SK-N-SH (cell line): ENCODE measurements at regions not wholly inside any gene's neighbourhood (a gene's known extent, or its start where the extent isn't known, plus 50 kb on each side); places are given as distances from the start of the nearest gene placed in this dataset.
"Not testable (repeated sequence)": the region's sequence is repeated elsewhere in the genome, so short reads cannot be mapped to it uniquely, and the experiment has no call there.

ENCODE experiments used
- CTCF ChIA-PET: fragments of 300-600, 350-600 bp; formaldehyde crosslinking; extraction: SDS; loops from one replicate; lab custom pipeline; 2021; lab: Yijun Ruan, JAX
- POLR2A ChIA-PET: fragments of 350-600 bp; sonication (Branson Sonifier 250); formaldehyde crosslinking; extraction: SDS; loops from one replicate; lab custom pipeline; 2020; ENCODE audit warnings: antibody characterized with exemption, inconsistent platforms; lab: Yijun Ruan, JAX
- DNase-seq: peaks from one replicate; pipeline ENCODE4 v3.0.0; 2012
- H2AFZ ChIP-seq: fragments of 200-600 bp; sonication (generic); 2 replicates; pipeline ENCODE4 v1.8.1; 2016; ENCODE audit warnings: antibody characterized with exemption, mild to moderate bottlenecking, low read depth
- H3F3A ChIP-seq: fragments of 200-600 bp; sonication (generic); replicated peaks from 2 replicates; pipeline ENCODE3; 2016; ENCODE audit warnings: antibody characterized with exemption, mild to moderate bottlenecking; ENCODE audit not compliant: insufficient read depth
- H3K27ac ChIP-seq, 2 experiments: fragments of 200-500 bp in 1 of 2; fragments of 200-600 bp in 1 of 2; sonication (Bioruptor generic) in 1 of 2; sonication (generic), shearing (Covaris generic) in 1 of 2; 2 replicates each; pipeline versions ENCODE4 v1.5.1 to v1.6.1; 2014 to 2016; ENCODE audit warnings: low read depth in 2 of 2, inconsistent platforms in 1 of 2, low read length in 1 of 2, mild to moderate bottlenecking in 1 of 2, mixed read lengths in 1 of 2
- H3K27me3 ChIP-seq: fragments of 200-600 bp; sonication (generic), shearing (Covaris generic); 2 replicates; pipeline ENCODE4 v1.6.1; 2016; ENCODE audit warnings: mixed run types; ENCODE audit not compliant: insufficient read depth
- H3K36me3 ChIP-seq, 2 experiments: fragments of 200-500 bp in 1 of 2; fragments of 200-600 bp in 1 of 2; sonication (Bioruptor generic) in 1 of 2; sonication (generic) in 1 of 2; replicated peaks in 1 of 2; 2 replicates each; pipeline versions ENCODE3 to v1.5.1; 2014 to 2016; ENCODE audit warnings: low read length in 1 of 2, mild to moderate bottlenecking in 1 of 2; ENCODE audit not compliant: insufficient read depth in 2 of 2, control insufficient read depth in 1 of 2
- H3K4me1 ChIP-seq, 2 experiments: fragments of 200-500 bp in 1 of 2; fragments of 200-600 bp in 1 of 2; sonication (Bioruptor generic) in 1 of 2; sonication (generic), shearing (Covaris generic) in 1 of 2; 2 replicates each; pipeline versions ENCODE4 v1.5.1 to v1.6.1; 2014 to 2016; ENCODE audit warnings: low read depth in 1 of 2, low read length in 1 of 2, mixed run types in 1 of 2; ENCODE audit not compliant: insufficient read depth in 2 of 2, control insufficient read depth in 1 of 2
- H3K4me2 ChIP-seq: fragments of 200-600 bp; sonication (generic), shearing (Covaris generic); 2 replicates; pipeline ENCODE4 v1.6.1; 2017; ENCODE audit warnings: mixed run types
- H3K4me3 ChIP-seq, 2 experiments: fragments of 200-500 bp in 1 of 2; fragments of 200-600 bp in 1 of 2; sonication (Bioruptor generic) in 1 of 2; sonication (generic), shearing (Covaris generic) in 1 of 2; 2 replicates each; pipeline versions ENCODE4 v1.5.1 to v1.8.1; 2014 to 2016; ENCODE audit warnings: low read depth in 2 of 2, inconsistent platforms in 1 of 2, low read length in 1 of 2, mild to moderate bottlenecking in 1 of 2, mixed read lengths in 1 of 2, moderate library complexity in 1 of 2
- H3K79me2 ChIP-seq: fragments of 200-600 bp; sonication (generic); 2 replicates; pipeline ENCODE4 v1.8.1; 2017; ENCODE audit warnings: mild to moderate bottlenecking; ENCODE audit not compliant: insufficient read depth
- H3K9ac ChIP-seq: fragments of 200-600 bp; sonication (generic); 2 replicates; pipeline ENCODE4 v1.6.1; 2017; ENCODE audit warnings: mixed run types
- H3K9me2 ChIP-seq: fragments of 200-600 bp; sonication (generic); 2 replicates; pipeline ENCODE4 v1.6.1; 2017; ENCODE audit warnings: mixed run types
- H3K9me3 ChIP-seq: fragments of 200-600 bp; sonication (generic); 2 replicates; pipeline ENCODE4 v1.6.1; 2017; ENCODE audit warnings: mixed run types, mild to moderate bottlenecking, moderate library complexity
- H4K20me1 ChIP-seq: fragments of 200-600 bp; sonication (generic); 2 replicates; pipeline ENCODE4 v1.6.1; 2017; ENCODE audit warnings: mild to moderate bottlenecking, mixed run types; ENCODE audit not compliant: insufficient read depth
- ELF1 ChIP-seq: IDR thresholded peaks from 2 replicates; pipeline ENCODE4 v1.4.0; 2012
- FOXM1 ChIP-seq: IDR thresholded peaks from 2 replicates; pipeline ENCODE4 v1.4.0; 2012; ENCODE audit warnings: low read depth, mild to moderate bottlenecking
- GATA2 ChIP-seq: sonication (generic); formaldehyde crosslinking; IDR thresholded peaks from 2 replicates; pipeline ENCODE4 v1.5.0; 2020; ENCODE audit warnings: mild to moderate bottlenecking, missing genetic modification reagents
- NFIC ChIP-seq: IDR thresholded peaks from 2 replicates; pipeline ENCODE4 v1.4.0; 2012; ENCODE audit warnings: borderline replicate concordance
- RAD21 ChIP-seq: IDR thresholded peaks from 2 replicates; pipeline ENCODE4 v1.6.1; 2012; ENCODE audit warnings: mild to moderate bottlenecking, low read length
- RFX5 ChIP-seq: IDR thresholded peaks from 2 replicates; pipeline ENCODE4 v1.6.1; 2012; ENCODE audit warnings: mild to moderate bottlenecking, improper control_type of control experiment, low read length
- SIN3A ChIP-seq: IDR thresholded peaks from 2 replicates; pipeline ENCODE4 v1.6.1; 2012; ENCODE audit warnings: low read depth, mild to moderate bottlenecking, low read length, moderate library complexity, borderline replicate concordance
- TCF12 ChIP-seq: IDR thresholded peaks from 2 replicates; pipeline ENCODE4 v1.4.0; 2012
- USF1 ChIP-seq: IDR thresholded peaks from 2 replicates; pipeline ENCODE4 v1.4.0; 2012; ENCODE audit warnings: low read depth, borderline replicate concordance
- WGBS: methylation state at CpG from one replicate; pipeline ENCODE4 v1.1.6; 2017; ENCODE audit warnings: low lambda C conversion rate; 5-methylcytosine and 5-hydroxymethylcytosine counted together

- no peaks in the 10 kb centered on the region for H3K36me3 ChIP-seq
- ChIA-PET CTCF (interaction anchor here (0.9 kb wide), 1 partner anchor 48 kb away, joined by 3 read pairs; no protein-coding TSS in a partner anchor), POLR2A (no interaction called here)
- H3K4me2 ChIP-seq = no peak overlapping the region
- H3K9me3 ChIP-seq = 0 out of 2 replicates have a peak, but pooled peaks cover 6% of the 10 kb centered on the region
- H3K9ac ChIP-seq = no peak overlapping the region
- no peak for DNase-seq
- no peaks in the 10 kb centered on the region for H3K4me1 ChIP-seq
- no peaks in the 10 kb centered on the region for H3K79me2 ChIP-seq
- H3F3A ChIP-seq = no peaks in the 10 kb centered on the region
- H3K27ac ChIP-seq = no peak overlapping the region
- WGBS = 86% methylated on average over 1 of the region's 1 CpG
- no peaks in the 10 kb centered on the region for H4K20me1 ChIP-seq
- no peak overlapping the region for H2AFZ ChIP-seq
- no peaks in the 10 kb centered on the region for H3K27me3 ChIP-seq
- no peak for TF ChIP-seq TCF12
- TF ChIP-seq USF1 = no peak
- TF ChIP-seq, all 33 proteins: peak for 0
- no peaks in the 10 kb centered on the region for H3K9me2 ChIP-seq
- H3K4me3 ChIP-seq = no peak overlapping the region
Observed at GRCh38 chr7:91750091-91750490, 130.4 kb downstream of the MTERF1 start.

- Histone ChIP-seq H3K79me2 (no peaks in the 10 kb centered on the region), H4K20me1 (no peaks in the 10 kb centered on the region)
- DNase-seq = no peak
- TF ChIP-seq SIN3A (no peak), FOXM1 (no peak), RFX5 (no peak), ELF1 (no peak), RAD21 (no peak), GATA2 (CRISPR knock-in tag) (no peak), NFIC (no peak)
- TF ChIP-seq, all 33 proteins: peak for 0
- H3K27ac ChIP-seq = no peak overlapping the region
- H3K4me2 ChIP-seq = no peak overlapping the region
- no peak overlapping the region for H2AFZ ChIP-seq
- no peak overlapping the region for H3K4me3 ChIP-seq
- no peak overlapping the region for H3K9ac ChIP-seq
- ChIA-PET CTCF (no interaction called here), POLR2A (no interaction called here)
- no peaks in the 10 kb centered on the region for H3K9me3 ChIP-seq
- H3K36me3 ChIP-seq = no peaks in the 10 kb centered on the region
- 0% methylated on average over 1 of the region's 1 CpG for WGBS
- H3F3A ChIP-seq = no peaks in the 10 kb centered on the region
- H3K9me2 ChIP-seq = no peaks in the 10 kb centered on the region
- H3K27me3 ChIP-seq = no peaks in the 10 kb centered on the region
- no peaks in the 10 kb centered on the region for H3K4me1 ChIP-seq
Observed at GRCh38 chr7:91752102-91752501, 128.4 kb downstream of the MTERF1 start.

- H4K20me1 ChIP-seq, H3K4me1 ChIP-seq, H3K4me2 ChIP-seq, H3K36me3 ChIP-seq, H3K9me2 ChIP-seq, H3K27ac ChIP-seq, H3K9me3 ChIP-seq, H3K4me3 ChIP-seq, H3F3A ChIP-seq, DNase-seq, H3K79me2 ChIP-seq, POLR2A ChIA-PET, H2AFZ ChIP-seq, H3K27me3 ChIP-seq, H3K9ac ChIP-seq: not testable (repeated sequence)
- WGBS = 30% methylated on average over 1 of the region's 1 CpG
- CTCF ChIA-PET = interaction anchor here (0.6 kb wide), 1 partner anchor 26 kb away, joined by 3 read pairs; no protein-coding TSS in a partner anchor
Observed at GRCh38 chr7:91754280-91754679, 126.2 kb downstream of the MTERF1 start.

- H3K36me3 ChIP-seq, H3K9ac ChIP-seq, H3K4me2 ChIP-seq, CTCF ChIA-PET, H3K4me1 ChIP-seq, H2AFZ ChIP-seq, H3K27ac ChIP-seq, POLR2A ChIA-PET, H3F3A ChIP-seq, H3K9me2 ChIP-seq, H3K9me3 ChIP-seq, H4K20me1 ChIP-seq, H3K27me3 ChIP-seq, DNase-seq, H3K4me3 ChIP-seq, H3K79me2 ChIP-seq: not testable (repeated sequence)
Observed at GRCh38 chr7:91755121-91755520, 125.4 kb downstream of the MTERF1 start.
